Fibroblast of gingiva (primary cell): ENCODE measurements at regions not wholly inside any gene's neighbourhood (a gene's known extent, or its start where the extent isn't known, plus 50 kb on each side); places are given as distances from the start of the nearest gene placed in this dataset.
"Not testable (repeated sequence)": the region's sequence is repeated elsewhere in the genome, so short reads cannot be mapped to it uniquely, and the experiment has no call there.

Source experiments
- DNase-seq: peaks from one replicate; pipeline ENCODE4 v3.0.0-alpha.2; 2011; ENCODE audit warnings: low read depth

DNA sequence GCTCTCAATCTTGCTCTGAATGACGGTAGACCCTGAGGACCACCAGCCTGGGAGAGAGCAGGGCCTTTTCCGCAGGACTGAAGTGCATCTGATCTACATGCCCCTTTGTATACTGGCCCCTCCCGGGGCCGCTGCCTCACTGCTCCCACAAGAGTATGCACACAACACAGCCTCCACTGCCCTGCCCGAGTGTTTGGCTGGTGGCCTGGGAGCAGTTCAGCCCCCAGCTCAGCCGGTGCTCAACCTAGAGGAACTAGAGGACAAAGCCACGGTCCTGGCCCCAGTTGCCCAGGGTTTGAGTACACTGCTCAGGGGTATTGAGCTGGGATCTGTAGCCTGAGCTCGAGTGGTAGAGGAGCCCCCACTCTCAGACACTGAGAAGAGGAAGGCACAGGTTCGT is 118.9 kb upstream of the CAB39 start:
- DNase-seq = no peak

DNA sequence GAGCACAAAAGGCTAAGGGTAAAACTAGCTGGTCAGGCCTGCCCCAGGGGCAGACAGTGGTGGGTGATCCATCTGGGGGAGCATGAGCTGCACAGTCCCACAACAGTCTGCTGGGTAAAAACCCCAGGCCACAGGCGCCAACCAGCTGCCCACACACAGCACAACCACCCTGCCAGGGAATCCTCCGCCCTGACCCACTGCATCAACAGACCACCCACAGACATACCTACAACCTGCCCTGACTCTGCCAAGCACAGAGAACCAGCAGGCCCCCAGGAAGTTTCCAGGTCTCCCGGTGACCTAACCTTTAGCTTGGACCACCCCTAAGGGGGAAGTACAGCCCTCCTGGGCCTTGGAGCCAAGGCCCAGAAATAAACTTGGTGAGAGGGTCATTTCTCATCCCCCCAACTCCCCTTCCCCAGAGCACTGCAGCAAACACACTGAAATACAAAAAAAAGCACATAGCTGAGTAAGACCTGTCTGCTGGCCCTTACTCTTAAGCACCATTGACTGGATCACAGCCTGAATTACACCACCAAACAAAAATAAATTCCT is 118.3 kb upstream of the CAB39 start:
- DNase-seq = no peak

DNA sequence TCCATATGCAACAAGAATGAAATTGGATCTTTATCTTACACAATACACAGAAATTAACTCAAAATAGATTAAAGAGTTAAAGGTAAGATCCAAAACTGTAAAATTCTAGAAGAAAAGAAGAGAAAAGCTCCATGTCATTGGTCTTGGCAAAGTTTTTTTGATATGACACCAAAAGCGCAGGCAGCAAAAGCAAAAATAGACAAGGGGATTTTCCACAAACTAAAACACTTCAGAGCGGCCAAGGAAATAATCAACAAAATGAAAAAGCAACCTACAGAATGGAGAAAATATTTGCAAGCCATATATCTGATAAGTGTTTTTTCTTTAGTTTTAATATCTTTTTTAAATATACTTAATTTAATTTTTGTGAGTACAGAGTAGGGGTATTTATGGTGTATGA is 112.8 kb upstream of the CAB39 start:
- DNase-seq = no peak

DNA sequence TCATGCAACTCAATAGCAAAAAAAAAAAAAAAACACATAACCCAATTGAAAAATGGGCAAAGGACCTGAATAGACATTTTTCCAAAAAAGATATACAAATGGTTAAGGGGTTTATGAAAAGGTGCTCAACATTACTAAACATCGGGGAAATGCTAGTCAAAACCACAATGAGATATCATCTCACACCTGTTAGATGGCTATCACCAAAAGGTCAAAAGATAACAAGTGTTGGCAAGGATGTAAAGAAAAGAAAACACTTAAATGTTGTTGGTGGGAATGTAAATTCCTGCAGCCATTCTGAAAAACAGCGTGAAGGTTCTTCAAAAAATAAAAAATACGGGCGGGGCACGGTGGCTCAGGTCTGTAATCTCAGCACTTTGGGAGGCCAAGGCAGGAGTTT is 112.4 kb upstream of the CAB39 start:
- no peak for DNase-seq

DNA sequence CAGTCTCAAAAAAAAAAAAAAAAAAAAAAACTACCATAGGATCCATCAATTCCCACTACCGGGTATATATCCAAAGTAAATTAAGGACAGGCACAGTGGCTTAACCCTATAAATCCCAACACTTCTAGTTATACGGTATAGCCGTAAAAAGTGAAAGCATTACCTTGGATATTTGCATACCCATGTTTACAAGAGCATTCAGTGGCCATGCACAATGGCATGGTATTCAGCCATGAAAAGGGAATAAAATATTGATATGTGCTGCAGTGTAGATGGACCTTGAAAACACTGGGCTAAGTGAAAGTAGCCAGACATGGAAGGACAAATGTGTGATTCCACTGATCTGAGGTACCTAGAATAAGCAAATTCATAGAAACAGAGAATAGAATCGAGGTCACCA is 111.8 kb upstream of the CAB39 start:
- DNase-seq = no peak

DNA sequence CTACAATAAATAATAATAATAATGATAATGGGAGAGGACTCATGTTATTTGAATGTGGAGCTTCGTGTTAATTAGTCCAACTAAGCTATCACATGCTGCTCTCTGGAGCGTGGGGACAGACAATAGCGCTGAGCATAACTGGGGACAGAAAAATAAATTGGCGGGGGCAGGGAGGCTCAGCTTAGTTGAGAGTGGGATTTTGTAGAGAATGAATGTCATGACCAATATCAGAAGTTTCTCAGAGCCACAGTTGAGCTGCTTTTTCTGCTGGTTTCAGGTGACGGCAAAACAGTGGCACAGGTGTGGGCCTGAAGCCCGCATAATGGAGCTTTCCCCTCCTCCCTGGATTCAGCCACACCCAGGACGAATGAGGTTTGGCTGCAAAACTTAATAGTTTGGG is 111.1 kb upstream of the CAB39 start:
- DNase-seq = no peak

DNA sequence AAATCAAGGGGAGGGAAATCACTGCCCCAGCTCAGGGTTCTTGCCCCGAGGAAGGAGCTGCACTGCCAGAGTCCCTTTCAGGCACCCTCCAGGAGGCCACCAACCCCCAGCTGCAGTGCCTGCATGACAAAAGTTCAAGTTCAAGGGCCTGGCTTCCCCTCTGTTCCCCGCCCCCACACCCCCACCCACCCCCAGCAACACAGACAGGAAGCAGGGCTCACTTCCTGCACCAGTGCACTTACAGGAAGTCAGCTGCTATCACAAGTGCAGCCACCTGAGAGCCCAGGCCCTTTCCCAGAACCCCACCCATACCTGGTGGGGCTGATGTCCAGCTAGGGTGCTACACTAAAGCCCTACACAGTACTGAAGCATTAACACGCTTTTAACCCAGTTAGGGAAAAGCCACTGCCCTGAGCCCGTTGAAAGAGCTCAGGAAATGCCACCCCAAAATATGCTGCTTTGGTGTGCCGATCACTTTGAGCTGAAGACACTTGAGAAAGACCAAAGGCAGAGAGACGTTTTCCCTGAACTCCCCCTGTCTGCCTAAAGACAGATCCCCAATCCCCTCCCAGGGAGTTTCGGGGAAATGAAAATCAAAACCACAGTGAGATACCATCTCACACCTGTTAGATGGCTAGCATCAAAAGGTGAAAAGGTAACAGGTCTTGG is 109.9 kb upstream of the CAB39 start:
- DNase-seq = no peak

DNA sequence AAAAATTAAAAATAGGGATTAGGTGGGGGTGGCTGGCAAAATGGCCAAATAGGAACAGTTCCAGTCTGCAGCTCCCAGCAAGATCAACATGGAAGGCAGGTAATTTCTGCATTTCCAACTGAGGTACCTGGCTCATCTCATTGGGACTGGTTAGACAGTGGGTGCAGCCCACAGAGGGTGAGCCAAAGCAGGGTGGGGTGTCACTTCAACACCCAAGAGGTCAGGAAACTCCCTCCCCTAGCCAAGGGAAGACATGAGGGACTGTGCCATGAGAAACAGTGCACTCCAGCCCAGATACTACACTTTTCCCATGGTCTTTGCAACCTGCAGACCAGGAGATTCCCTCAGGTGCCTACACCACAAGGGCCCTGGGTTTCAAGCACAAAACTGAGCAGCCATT is 109.3 kb upstream of the CAB39 start:
- DNase-seq = not testable (repeated sequence)

DNA sequence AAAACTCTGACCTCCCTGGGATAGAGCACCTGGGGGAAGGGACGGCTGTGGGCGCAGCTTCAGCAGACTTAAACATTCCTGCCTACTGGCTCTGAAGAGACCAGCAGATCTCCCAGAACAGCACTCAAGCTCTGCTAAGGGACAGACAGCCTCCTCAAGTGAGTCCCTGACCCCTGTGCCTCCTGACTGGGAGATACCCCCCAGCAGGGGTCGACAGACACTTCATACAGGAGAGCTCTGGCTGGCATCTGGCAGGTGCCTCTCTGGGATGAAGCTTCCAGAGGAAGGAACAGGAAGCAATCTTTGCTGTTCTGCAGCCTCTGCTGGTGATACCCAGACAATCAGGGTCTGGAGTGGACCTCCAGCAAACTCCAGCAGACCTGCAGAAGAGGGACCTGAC is 108.5 kb upstream of the CAB39 start:
- not testable (repeated sequence) for DNase-seq

DNA sequence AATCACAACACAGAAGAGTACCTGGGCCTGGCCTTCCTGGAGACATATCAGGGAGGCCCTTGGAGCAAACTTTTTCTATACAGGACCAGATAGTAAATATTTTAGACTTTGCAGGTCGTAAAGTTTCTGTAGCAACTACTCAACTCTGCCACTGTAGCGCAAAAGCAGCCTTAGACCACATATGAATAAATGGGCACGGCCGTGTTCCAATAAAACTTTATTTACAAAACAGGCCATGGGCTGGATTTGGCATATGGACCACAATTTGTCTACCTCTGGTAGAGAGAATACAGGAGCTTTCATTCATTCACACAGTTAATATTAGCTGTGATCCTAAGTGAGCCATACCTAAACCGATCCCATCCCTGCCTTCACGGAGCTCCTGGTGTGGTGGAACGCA is 98.6 kb upstream of the CAB39 start:
- DNase-seq = no peak

DNA sequence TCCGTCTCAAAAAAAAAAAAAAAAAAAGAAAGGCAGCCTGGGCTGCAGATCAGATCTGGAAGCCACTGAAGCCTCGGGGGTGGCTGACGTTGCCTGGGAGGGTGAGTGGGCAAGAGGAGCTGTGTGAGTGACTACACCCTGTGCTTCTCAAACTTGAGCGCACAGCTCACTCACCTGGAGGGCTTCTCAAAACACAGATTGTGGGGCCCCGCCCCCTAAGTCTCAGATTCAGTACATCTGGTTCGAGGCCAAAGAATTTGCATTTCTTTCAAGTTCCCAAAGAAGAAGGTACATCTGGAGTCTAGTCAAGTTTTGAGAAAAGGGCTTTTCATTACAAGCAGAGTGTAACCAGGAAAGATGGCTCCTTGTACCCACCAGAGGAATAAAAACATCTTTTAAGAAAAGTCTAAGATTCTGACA is 97.7 kb upstream of the CAB39 start:
- DNase-seq = no peak

DNA sequence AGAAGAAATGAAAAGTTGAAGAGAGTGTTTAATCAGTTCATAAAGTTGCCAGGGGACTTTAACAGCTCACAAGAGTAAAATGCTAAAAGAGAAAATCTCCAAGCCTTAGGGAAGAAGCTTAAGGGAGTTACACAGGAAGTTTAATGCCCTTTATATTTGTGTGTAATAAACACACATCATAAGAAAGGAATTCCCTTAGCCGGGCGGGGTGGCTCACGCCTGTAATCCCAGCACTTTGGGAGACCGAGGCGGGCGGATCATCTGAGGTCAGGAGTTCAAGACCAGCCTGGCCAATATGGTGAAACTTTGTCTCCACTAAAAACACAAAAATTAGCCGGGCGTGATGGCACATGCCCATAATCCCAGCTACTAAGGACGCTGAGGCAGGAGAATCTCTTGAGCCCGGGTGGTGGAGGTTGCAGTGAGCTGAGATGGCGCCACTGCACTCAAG is 95.4 kb upstream of the CAB39 start:
- peak; percentile 80 for DNase-seq

DNA sequence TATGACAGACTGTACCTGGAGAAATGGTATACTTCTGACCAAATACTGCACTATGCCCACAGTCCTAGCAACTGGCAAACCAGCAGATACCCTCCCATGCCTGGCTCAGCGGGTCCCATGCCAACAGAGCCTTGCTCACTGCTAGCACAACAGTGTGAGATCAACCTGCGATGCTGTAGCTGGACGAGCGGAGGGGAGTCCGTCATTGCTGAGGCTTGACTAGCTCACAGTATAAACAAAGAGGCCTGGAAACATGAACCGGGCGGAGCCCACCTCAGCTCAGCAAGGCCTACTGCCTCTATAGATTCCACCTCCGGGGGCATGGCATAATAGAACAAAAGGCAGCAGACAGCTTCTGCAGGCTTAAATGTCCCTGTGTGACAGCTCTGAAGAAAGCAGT is 93.2 kb upstream of the CAB39 start:
- no peak for DNase-seq

DNA sequence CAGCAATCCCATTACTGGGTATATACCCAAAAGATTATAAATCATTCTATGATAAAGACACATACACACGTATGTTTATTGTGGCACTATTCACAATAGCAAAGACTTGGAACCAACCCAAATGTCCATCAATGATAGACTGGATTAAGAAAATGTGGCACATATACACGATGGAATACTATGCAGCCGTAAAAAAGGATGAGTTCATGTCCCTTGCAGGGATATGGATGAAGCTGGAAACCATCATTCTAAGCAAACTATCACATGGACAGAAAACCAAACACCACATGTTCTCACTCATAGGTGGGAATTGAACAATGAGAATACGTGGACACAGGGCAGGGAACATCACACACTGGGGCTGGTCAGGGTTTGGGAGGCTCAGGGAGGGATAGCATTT is 87.4 kb upstream of the CAB39 start:
- not testable (repeated sequence) for DNase-seq

DNA sequence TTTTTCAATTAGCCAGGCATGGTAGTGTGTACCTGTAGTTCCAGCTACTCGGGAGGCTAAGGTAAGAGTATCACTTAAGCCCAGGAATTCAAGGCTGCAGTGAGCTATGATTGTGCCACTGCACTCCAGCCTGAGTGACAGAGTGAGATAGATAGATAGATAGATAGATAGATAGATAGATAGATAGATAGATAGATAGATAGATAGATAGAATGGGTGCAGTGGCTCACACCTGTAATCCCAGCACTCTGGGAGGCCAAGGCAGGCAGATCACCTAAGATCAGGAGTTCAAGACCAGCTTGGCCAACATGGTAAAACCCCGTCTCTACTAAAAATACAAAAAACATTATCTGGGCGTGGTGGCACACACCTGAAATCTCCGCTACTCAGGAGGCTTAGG is 85.6 kb upstream of the CAB39 start:
- not testable (repeated sequence) for DNase-seq

DNA sequence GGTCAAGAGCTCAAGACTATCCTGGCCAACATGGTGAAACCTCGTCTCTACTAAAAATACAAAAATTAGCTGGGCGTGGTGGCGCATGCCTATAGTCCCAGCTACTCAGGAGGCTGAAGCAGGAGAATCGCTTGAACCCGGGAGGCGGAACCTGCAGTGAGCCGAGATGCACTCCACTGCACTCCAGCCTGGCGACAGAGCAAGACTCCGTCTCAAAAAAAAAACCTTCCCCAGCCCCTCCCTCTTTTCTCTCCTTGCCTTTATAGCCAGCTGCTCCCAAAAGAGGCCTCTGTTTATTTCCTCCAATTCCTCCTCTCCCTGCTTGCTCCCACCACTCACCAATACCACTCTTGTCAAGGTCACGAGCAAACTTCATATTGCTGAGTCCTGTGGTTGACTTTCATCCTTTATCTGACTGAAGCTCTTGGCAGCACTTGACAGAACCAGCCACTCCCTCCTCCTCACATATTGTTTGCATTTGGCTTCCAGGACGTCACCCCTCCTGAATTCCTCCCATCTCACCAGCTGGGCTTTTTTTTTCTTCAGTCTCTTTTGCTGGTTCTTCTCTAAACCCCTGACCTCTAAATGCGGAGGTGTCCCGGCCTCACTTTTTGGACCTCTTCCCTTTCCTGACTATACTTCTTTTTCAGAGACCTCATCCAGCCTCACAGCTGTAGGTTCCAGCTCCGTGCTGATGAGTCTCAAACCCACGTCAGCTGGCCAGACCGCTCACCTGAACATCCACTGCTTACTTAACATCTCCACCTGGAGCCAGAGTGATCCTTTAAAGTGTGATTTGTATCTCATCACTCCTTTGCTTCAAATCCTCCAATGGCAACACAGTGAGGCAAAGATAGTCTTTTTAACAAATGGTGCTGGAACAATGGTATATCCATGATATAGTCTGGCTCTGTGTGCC is 84.6 kb upstream of the CAB39 start:
- peak; percentile 60 for DNase-seq

DNA sequence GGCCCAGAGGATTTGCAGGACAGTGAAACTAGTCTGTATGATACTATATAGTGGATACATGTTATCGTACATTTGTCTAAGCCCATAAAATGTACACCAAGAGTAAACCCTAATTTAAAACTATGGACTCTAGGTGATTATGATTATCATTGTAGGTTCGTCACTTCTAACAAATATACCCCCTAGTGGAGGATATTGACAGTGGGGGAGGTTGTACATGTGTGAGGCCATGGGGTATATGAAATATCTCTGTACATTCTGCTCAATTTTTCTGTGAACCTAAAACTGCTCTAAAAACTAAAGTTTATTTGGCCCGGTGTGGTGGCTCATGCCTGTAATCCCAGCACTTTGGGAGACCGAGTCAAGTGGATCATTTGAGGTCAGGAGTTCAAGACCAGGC is 81.2 kb upstream of the CAB39 start:
- no peak for DNase-seq

DNA sequence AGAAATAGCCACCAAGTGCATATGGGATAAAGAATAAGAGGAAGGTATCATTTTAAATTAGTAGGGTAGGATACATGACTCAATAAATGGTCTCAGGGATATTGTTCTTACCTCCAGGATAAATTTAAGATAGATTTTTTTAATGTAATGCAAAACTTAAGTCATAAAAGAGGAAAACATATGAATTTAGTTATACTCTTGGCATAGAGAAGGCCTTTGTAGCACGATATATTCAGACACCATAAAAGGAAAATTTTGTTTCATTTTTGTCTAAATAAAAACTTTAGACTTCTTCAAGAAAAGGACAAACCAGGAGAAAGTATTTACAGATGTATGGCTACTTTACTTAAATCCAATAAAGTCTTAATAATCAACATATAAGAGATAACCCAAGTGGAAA is 78.5 kb upstream of the CAB39 start:
- peak; percentile 21 for DNase-seq

DNA sequence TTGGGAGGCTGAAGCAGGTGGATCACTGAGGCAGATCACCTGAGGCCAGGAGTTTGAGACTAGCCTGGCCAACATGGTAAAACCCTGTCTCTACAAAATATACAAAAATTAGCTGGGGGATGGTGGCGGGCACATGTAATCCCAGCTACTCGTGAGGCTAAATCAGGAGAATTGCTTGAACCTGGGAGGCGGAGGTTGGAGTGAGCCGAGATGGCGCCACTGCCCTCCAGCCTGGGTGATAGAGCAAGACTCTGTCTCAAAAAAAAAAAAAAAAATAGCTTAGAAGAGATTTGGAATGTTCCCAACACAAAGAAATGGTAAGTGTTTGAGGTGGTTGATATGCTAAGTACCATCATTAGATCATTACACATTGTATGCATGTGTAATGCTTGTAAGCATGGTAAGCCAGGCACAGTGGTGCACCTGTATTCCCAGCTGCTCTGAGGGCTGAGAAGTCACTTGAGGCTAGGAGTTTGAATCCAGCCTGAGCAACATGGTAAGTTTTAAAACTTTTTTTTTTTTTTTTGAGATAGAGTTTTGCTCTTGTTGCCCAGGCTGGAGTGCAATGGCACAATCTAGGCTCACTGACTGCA is 77.8 kb upstream of the CAB39 start:
- not testable (repeated sequence) for DNase-seq

DNA sequence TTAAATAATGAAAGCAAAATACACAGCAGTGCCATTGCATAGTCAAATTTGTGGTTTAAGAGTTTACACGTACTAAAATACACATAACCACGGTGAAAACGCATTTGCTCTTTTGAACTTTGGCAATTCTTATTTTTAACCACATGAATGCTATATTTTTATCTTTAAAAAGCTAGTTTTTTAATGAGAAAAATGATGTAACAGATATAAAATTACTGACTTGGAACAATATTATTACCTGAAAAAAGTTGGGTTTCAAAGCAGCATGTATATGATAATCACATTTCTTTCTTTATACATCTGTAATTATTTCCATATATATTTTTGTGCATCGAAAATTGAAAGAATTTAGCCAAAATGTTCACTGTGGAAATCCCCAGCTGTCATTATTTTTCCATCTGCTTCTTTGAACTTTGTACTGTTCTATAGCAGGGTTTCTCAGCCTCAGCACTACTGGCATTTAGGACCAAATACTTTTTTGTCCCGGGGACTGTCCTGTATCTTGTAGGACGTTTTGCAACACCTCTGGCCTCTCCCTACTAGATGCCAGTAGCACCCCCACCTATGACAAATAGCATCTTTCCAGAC is 75.9 kb upstream of the CAB39 start:
- DNase-seq = no peak

DNA sequence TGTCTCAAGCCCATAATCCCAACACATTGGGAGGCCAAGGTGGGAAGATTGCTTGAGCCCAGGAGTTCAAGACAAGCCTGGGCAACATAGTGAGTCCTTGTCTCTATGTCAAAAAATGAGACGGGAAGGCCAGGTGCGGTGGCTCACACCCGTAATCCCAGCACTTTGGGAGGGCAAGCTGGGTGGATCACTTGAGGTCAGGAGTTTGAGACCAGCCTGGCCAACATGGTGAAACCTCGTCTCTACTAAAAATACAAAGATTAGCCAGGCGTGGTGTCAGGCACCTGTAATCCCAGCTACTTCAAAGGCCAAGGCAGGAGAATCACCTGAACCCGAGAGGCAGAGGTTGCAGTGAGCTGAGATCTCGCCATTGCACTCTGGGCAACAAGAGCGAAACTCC is 75.2 kb upstream of the CAB39 start:
- DNase-seq = not testable (repeated sequence)

DNA sequence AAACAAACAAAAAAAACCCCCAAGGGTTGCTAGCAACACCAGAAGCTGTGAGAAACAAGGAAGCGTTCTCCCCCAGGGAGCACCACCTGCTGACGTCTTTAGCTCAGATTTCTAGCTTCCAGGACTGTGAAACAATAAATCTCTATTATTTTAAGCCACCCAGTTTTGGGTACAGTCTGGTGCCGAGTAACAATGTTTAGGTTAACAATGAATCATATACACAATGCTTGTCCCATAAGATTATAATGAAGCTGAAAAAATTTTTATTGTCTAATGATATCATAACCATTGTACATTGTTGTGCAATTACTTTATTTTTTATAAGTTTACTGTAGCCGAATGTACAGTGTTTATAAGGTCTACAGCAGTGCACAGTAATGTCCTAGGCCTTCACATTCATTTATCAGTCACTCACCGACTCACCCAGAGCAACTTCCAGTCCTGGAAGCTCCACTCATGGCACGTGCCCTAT is 72.1 kb upstream of the CAB39 start:
- no peak for DNase-seq
